ENCODE measurements at regions not wholly inside any gene's neighbourhood (a gene's known extent, or its start where the extent isn't known, plus 50 kb on each side); places are given as distances from the start of the nearest gene placed in this dataset.

GRCh38 chr3:117708601-117709000, 999.0 kb downstream of the TUSC7 start:
- TF ChIP-seq CTCF (IDR thresholded peaks at IDR 0.05): no peak
- TF ChIP-seq EP300 (IDR thresholded peaks at IDR 0.05): no peak
- no peak for TF ChIP-seq POLR2A (IDR thresholded peaks at IDR 0.05)
